ENCODE measurements at regions not wholly inside any gene's neighbourhood (a gene's known extent, or its start where the extent isn't known, plus 50 kb on each side); places are given as distances from the start of the nearest gene placed in this dataset.

DNA sequence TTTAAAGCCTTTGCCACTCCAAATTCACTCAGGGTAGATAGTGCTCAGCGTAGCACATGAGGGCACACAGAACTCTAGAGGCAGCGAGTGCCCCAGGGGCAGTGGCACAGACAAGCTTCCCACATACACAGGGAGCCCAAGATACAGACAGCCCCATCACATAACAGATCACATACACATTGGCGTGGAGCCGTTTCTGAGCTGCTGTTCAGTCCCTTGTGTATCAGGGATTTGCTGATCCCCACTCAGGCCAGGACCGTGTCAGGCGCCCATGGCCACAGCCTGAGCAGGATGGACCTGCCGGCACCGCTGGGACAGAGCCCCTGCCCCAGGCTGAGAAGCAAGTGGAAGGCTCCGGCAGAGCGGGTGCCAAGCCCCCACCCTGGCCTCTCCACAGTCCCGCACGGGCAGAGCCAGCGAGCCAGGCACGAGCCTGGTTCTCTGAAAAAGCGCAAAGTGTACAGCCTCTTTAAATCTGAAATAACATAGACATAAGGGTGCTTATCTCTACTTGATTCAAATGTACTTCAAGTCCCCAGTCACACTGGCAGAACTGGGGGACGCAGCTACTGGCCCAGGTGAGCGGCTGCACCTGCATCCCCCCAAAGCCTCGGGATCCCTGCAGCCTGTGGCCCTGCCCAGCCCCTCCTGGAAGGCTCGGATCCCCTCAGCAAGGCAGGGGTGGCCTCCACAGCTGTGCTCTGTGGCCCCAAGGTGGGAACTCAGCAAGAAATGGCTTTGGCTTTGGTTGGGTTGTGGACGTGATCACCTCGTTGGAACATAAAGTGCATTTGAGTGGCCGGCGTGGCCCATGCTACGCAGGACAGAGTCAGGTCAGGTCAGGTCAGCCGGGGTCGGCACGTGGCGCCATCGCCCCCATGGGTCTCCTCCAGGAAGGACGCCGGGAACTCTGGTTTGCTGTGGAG, 231.3 kb downstream of the ERMARD start:
- no peaks in the 10 kb centered on the region for H3K4me1 ChIP-seq (ENCODE audit: control insufficient read depth in 1 of 2, insufficient read depth in 2 of 2, low read length in 2 of 2)
- no peak overlapping the region for H3K9ac ChIP-seq (ENCODE audit: low read depth in 1 of 2, low read length in 2 of 2)
- no peak overlapping the region for H3K27ac ChIP-seq (ENCODE audit: low read depth, low read length)
- no peaks in the 10 kb centered on the region for H3K27me3 ChIP-seq (ENCODE audit: control insufficient read depth in 1 of 2, insufficient read depth in 2 of 2, low read length in 2 of 2)
- H3K4me3 ChIP-seq (ENCODE audit: low read depth in 1 of 2, low read length in 2 of 2), result no peak overlapping the region
- no peaks in the 10 kb centered on the region for H3K36me3 ChIP-seq (ENCODE audit: control insufficient read depth in 1 of 2, insufficient read depth in 2 of 2, low read length in 2 of 2)
- no peaks in the 10 kb centered on the region for H3K9me3 ChIP-seq (ENCODE audit: control insufficient read depth in 1 of 2, low read length in 2 of 2)

GRCh38 chr6:169981969-169982368, 230.5 kb downstream of the ERMARD start:
- no peak overlapping the region for H3K27ac ChIP-seq (ENCODE audit: low read depth, low read length)
- no peaks in the 10 kb centered on the region for H3K9me3 ChIP-seq (ENCODE audit: control insufficient read depth in 1 of 2, low read length in 2 of 2)
- H3K4me3 ChIP-seq (ENCODE audit: low read depth in 1 of 2, low read length in 2 of 2), result no peak overlapping the region
- H3K27me3 ChIP-seq (ENCODE audit: control insufficient read depth in 1 of 2, insufficient read depth in 2 of 2, low read length in 2 of 2), result no peaks in the 10 kb centered on the region
- H3K4me1 ChIP-seq (ENCODE audit: control insufficient read depth in 1 of 2, insufficient read depth in 2 of 2, low read length in 2 of 2), result no peaks in the 10 kb centered on the region
- H3K36me3 ChIP-seq (ENCODE audit: control insufficient read depth in 1 of 2, insufficient read depth in 2 of 2, low read length in 2 of 2), result no peaks in the 10 kb centered on the region
- H3K9ac ChIP-seq (ENCODE audit: low read depth in 1 of 2, low read length in 2 of 2), result no peak overlapping the region

- no peak overlapping the region for H3K27ac ChIP-seq (ENCODE audit: low read depth, low read length)
- H3K4me3 ChIP-seq (ENCODE audit: low read depth in 1 of 2, low read length in 2 of 2), result no peak overlapping the region
- no peaks in the 10 kb centered on the region for H3K9me3 ChIP-seq (ENCODE audit: control insufficient read depth in 1 of 2, low read length in 2 of 2)
- no peaks in the 10 kb centered on the region for H3K36me3 ChIP-seq (ENCODE audit: control insufficient read depth in 1 of 2, insufficient read depth in 2 of 2, low read length in 2 of 2)
- no peaks in the 10 kb centered on the region for H3K27me3 ChIP-seq (ENCODE audit: control insufficient read depth in 1 of 2, insufficient read depth in 2 of 2, low read length in 2 of 2)
- H3K9ac ChIP-seq (ENCODE audit: low read depth in 1 of 2, low read length in 2 of 2), result no peak overlapping the region
- no peaks in the 10 kb centered on the region for H3K4me1 ChIP-seq (ENCODE audit: control insufficient read depth in 1 of 2, insufficient read depth in 2 of 2, low read length in 2 of 2)
Observed at GRCh38 chr6:169981568-169981967, 230.1 kb downstream of the ERMARD start.

DNA sequence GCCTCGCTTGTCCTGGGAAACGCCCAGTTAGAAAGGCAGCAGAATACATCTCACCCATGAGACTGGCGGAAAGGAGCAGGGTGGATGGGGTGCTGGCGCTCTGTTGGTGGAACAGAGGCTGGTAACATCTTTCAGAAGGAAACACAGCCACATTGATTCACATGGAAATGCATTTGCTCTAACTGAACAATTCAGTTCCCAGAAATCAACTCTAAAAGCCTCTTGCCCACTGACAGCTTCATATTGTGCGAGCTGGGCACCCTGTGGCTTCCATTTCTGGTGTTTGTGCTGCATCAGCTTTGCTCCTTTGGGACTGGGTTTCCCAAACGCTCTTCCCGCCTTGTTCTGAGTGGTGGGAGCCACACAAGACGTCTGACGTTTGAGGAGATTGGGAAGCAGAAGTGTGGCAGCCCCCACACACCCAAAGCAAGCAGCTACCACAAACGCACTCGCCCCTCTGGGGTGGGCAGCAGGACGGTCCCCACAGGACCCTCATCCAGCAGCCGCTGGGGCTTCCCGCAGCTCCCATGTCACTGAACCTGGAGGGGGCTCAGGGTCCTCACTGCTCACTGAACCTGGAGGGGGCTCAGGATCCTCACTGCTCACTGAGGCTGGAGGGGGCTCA, 229.5 kb downstream of the ERMARD start:
- no peaks in the 10 kb centered on the region for H3K9me3 ChIP-seq (ENCODE audit: control insufficient read depth in 1 of 2, low read length in 2 of 2)
- no peak overlapping the region for H3K4me3 ChIP-seq (ENCODE audit: low read depth in 1 of 2, low read length in 2 of 2)
- H3K9ac ChIP-seq (ENCODE audit: low read depth in 1 of 2, low read length in 2 of 2), result no peak overlapping the region
- no peaks in the 10 kb centered on the region for H3K4me1 ChIP-seq (ENCODE audit: control insufficient read depth in 1 of 2, insufficient read depth in 2 of 2, low read length in 2 of 2)
- H3K27me3 ChIP-seq (ENCODE audit: control insufficient read depth in 1 of 2, insufficient read depth in 2 of 2, low read length in 2 of 2), result no peaks in the 10 kb centered on the region
- H3K27ac ChIP-seq (ENCODE audit: low read depth, low read length), result no peak overlapping the region
- no peaks in the 10 kb centered on the region for H3K36me3 ChIP-seq (ENCODE audit: control insufficient read depth in 1 of 2, insufficient read depth in 2 of 2, low read length in 2 of 2)

DNA sequence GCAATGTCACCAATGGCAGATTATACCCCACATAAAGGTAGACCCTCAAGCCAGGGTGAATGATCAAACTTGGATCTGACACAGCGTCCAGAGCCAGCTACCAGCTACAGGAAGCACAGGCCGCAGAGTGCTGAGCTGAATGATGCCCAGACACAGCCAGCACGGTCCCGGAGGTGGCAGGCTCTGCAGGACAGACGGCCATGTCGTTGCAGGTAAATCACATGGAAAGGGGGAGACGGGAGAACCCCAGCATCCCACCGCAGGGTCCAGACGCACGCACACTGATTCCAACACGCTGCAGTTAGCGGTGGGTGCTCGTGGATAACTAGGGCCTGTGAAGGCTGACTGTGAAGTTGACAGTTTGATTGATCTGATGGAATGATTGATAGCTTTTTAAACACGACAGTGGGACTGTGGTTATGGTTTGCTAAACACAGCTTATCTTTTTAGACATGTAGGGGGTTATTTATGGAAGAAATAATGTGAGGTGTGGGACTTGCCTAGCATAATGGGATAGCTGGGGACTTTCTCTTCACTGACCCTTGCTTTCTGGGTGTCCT, 228.5 kb downstream of the ERMARD start:
- Histone ChIP-seq H3K36me3 (ENCODE audit: control insufficient read depth in 1 of 2, insufficient read depth in 2 of 2, low read length in 2 of 2) (no peaks in the 10 kb centered on the region), H3K9ac (ENCODE audit: low read depth in 1 of 2, low read length in 2 of 2) (no peak overlapping the region), H3K27ac (ENCODE audit: low read depth, low read length) (no peak overlapping the region), H3K4me3 (ENCODE audit: low read depth in 1 of 2, low read length in 2 of 2) (no peak overlapping the region), H3K27me3 (ENCODE audit: control insufficient read depth in 1 of 2, insufficient read depth in 2 of 2, low read length in 2 of 2) (no peaks in the 10 kb centered on the region), H3K4me1 (ENCODE audit: control insufficient read depth in 1 of 2, insufficient read depth in 2 of 2, low read length in 2 of 2) (no peaks in the 10 kb centered on the region), H3K9me3 (ENCODE audit: control insufficient read depth in 1 of 2, low read length in 2 of 2) (no peaks in the 10 kb centered on the region)

DNA sequence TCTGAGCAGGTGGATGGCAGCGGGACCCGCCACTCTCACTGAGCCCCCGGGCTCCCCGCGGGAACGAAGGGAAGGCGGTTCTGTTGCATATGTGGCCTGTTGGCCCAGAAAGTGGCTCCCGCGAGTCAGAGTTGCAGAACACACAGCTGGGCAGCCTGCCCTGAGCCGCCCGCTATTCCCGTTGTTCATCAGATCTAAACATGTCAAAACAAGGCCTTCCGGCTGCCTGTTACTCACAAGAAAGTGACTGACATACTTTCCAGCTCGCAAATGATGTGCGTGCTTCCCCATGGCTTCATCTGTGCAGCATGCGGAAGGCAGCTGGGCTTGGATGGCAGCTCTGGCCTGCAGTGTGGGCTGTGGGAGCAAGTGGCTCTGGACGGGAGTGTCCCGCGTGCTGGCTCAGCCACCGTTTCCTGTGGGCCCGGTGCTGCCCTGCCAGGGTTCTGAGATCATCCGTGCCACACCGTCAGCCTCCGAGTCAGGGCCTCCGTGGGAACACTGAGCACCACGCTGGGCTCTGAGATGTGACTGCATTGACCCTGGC, 227.3 kb downstream of the ERMARD start:
- Histone ChIP-seq H3K9ac (ENCODE audit: low read depth in 1 of 2, low read length in 2 of 2) (no peak overlapping the region), H3K9me3 (ENCODE audit: control insufficient read depth in 1 of 2, low read length in 2 of 2) (no peaks in the 10 kb centered on the region), H3K36me3 (ENCODE audit: control insufficient read depth in 1 of 2, insufficient read depth in 2 of 2, low read length in 2 of 2) (no peaks in the 10 kb centered on the region), H3K4me1 (ENCODE audit: control insufficient read depth in 1 of 2, insufficient read depth in 2 of 2, low read length in 2 of 2) (no peaks in the 10 kb centered on the region), H3K4me3 (ENCODE audit: low read depth in 1 of 2, low read length in 2 of 2) (no peak overlapping the region), H3K27me3 (ENCODE audit: control insufficient read depth in 1 of 2, insufficient read depth in 2 of 2, low read length in 2 of 2) (no peaks in the 10 kb centered on the region), H3K27ac (ENCODE audit: low read depth, low read length) (no peak overlapping the region)

DNA sequence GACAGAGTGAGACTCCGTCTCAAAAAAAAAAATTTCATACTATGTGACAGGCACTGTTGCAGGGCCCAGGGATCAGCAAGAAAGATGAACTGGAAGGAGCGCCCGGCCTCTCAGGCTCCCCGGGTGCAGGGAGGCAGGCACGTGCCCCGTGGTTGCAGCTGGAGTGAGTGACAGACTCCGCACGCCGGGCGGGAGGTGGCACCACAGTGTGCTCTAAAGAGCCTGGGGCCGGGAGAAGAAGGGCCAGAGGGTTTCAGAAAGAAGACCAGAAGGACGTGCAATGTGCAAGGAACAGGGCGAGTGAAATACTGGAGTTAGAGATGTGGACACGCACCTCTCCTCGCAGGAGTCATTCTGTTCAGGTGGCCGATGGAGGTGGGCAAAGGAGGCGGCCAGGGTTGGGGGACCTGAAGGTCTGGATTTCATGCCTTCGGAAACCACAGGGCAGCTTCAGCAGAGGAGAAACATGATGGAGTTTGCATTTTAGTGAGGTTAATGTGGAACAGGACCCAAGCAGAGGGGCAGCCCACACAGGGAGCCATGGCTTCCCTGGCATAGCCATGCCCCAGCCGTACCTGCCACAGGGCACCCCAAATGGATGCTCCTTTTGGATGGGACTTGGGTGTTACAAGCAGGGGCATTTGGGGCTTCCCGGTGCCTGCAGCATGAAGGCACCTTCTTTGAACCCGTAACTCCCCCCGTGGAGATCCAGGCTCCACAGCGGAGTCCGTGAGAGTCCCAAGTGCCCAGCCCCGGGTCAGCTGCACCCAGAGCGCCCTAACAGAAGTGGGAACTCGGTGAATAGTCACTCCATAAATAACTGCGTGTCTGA, 226.2 kb downstream of the ERMARD start:
- Histone ChIP-seq H3K27ac (ENCODE audit: low read depth, low read length) (no peak overlapping the region), H3K4me3 (ENCODE audit: low read depth in 1 of 2, low read length in 2 of 2) (no peak overlapping the region), H3K36me3 (ENCODE audit: control insufficient read depth in 1 of 2, insufficient read depth in 2 of 2, low read length in 2 of 2) (no peaks in the 10 kb centered on the region), H3K9ac (ENCODE audit: low read depth in 1 of 2, low read length in 2 of 2) (no peak overlapping the region), H3K27me3 (ENCODE audit: control insufficient read depth in 1 of 2, insufficient read depth in 2 of 2, low read length in 2 of 2) (no peaks in the 10 kb centered on the region), H3K4me1 (ENCODE audit: control insufficient read depth in 1 of 2, insufficient read depth in 2 of 2, low read length in 2 of 2) (no peaks in the 10 kb centered on the region), H3K9me3 (ENCODE audit: control insufficient read depth in 1 of 2, low read length in 2 of 2) (no peaks in the 10 kb centered on the region)

GRCh38 chr6:169976301-169977081, 225.1 kb downstream of the ERMARD start:
- Histone ChIP-seq H3K9me3 (ENCODE audit: control insufficient read depth in 1 of 2, low read length in 2 of 2) (no peaks in the 10 kb centered on the region), H3K4me3 (ENCODE audit: low read depth in 1 of 2, low read length in 2 of 2) (no peak overlapping the region), H3K27me3 (ENCODE audit: control insufficient read depth in 1 of 2, insufficient read depth in 2 of 2, low read length in 2 of 2) (no peaks in the 10 kb centered on the region), H3K27ac (ENCODE audit: low read depth, low read length) (no peak overlapping the region), H3K36me3 (ENCODE audit: control insufficient read depth in 1 of 2, insufficient read depth in 2 of 2, low read length in 2 of 2) (no peaks in the 10 kb centered on the region), H3K4me1 (ENCODE audit: control insufficient read depth in 1 of 2, insufficient read depth in 2 of 2, low read length in 2 of 2) (no peaks in the 10 kb centered on the region), H3K9ac (ENCODE audit: low read depth in 1 of 2, low read length in 2 of 2) (no peak overlapping the region)

DNA sequence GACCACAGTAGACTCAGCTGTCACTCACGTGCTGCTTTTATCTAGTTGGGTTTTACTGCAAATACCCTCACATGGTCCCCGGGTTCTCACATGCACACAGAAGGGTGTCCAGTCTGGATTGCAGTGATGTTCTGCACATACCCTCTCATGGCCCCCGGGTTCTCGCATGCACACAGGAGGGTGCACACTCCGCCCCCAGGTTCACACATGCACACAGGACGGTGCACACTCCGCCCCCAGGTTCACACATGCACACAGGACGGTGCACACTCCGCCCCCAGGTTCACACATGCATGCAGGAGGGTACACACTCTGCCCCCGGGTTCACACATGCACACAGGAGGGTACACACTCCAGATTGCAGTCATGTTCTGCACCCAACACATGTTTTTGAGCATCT, 224.3 kb downstream of the ERMARD start:
- Histone ChIP-seq H3K4me1 (ENCODE audit: control insufficient read depth in 1 of 2, insufficient read depth in 2 of 2, low read length in 2 of 2) (no peaks in the 10 kb centered on the region), H3K36me3 (ENCODE audit: control insufficient read depth in 1 of 2, insufficient read depth in 2 of 2, low read length in 2 of 2) (no peaks in the 10 kb centered on the region), H3K27me3 (ENCODE audit: control insufficient read depth in 1 of 2, insufficient read depth in 2 of 2, low read length in 2 of 2) (no peaks in the 10 kb centered on the region), H3K9ac (ENCODE audit: low read depth in 1 of 2, low read length in 2 of 2) (no peak overlapping the region), H3K27ac (ENCODE audit: low read depth, low read length) (no peak overlapping the region), H3K9me3 (ENCODE audit: control insufficient read depth in 1 of 2, low read length in 2 of 2) (no peaks in the 10 kb centered on the region), H3K4me3 (ENCODE audit: low read depth in 1 of 2, low read length in 2 of 2) (no peak overlapping the region)

Data from duodenal mucosa (tissue), 2 donors.